ENCODE measurements at regions not wholly inside any gene's neighbourhood (a gene's known extent, or its start where the extent isn't known, plus 50 kb on each side); places are given as distances from the start of the nearest gene placed in this dataset.

GRCh38 chr6:150539568-150539967 is 60.1 kb upstream of the PLEKHG1 start:
- no peak for DNase-seq

GRCh38 chr6:150541576-150541975 is 58.1 kb upstream of the PLEKHG1 start:
- no peak for DNase-seq

GRCh38 chr6:150543178-150543577 is 56.5 kb upstream of the PLEKHG1 start:
- no peak for DNase-seq

GRCh38 chr6:150544793-150545192 is 54.9 kb upstream of the PLEKHG1 start:
- no peak for DNase-seq

GRCh38 chr6:150546457-150546856 is 53.2 kb upstream of the PLEKHG1 start:
- no peak for DNase-seq

- no peak for DNase-seq
Observed at GRCh38 chr6:150547502-150548222, 52.0 kb upstream of the PLEKHG1 start.

- no peak for DNase-seq
Observed at GRCh38 chr6:150548330-150548729, 51.4 kb upstream of the PLEKHG1 start.

GRCh38 chr6:150549007-150549406 is 50.7 kb upstream of the PLEKHG1 start:
- DNase-seq, result no peak

- no peak for DNase-seq
Observed at GRCh38 chr6:150549674-150550101, 50.0 kb upstream of the PLEKHG1 start.
